ENCODE measurements at regions not wholly inside any gene's neighbourhood (a gene's known extent, or its start where the extent isn't known, plus 50 kb on each side); places are given as distances from the start of the nearest gene placed in this dataset.

- Mint-ChIP-seq H3K27me3 (ENCODE audit: insufficient read depth, unreplicated experiment) (no peaks in the 10 kb centered on the region), H3K4me3 (ENCODE audit: unreplicated experiment) (no peak overlapping the region), H3K36me3 (ENCODE audit: insufficient read depth, unreplicated experiment) (no peaks in the 10 kb centered on the region), H3K4me1 (ENCODE audit: insufficient read depth, unreplicated experiment) (no peaks in the 10 kb centered on the region), H3K27ac (ENCODE audit: low read depth, unreplicated experiment) (no peak overlapping the region), H3K9me3 (ENCODE audit: unreplicated experiment) (peaks cover 23% of the 10 kb centered on the region)
- no TSS peak for BruUV-seq (replicated peaks)
- TF ChIP-seq CTCF (IDR thresholded peaks at IDR 0.05; ENCODE audit: unreplicated experiment), result no peak
- POLR2A ChIA-PET, result no interaction called here
- DNase-seq (ENCODE audit: unreplicated experiment), result no peak
- intact Hi-C loops (cut with micrococcal nuclease), result no loop called here
- CTCF ChIA-PET, result no interaction called here
These were observed 235.3 kb downstream of the LRATD1 start for GRCh38 chr2:14867853-14868252.

- Mint-ChIP-seq H3K27ac (ENCODE audit: low read depth, unreplicated experiment) (no peak overlapping the region), H3K36me3 (ENCODE audit: insufficient read depth, unreplicated experiment) (no peaks in the 10 kb centered on the region), H3K9me3 (ENCODE audit: unreplicated experiment) (peaks cover 16% of the 10 kb centered on the region), H3K27me3 (ENCODE audit: insufficient read depth, unreplicated experiment) (no peaks in the 10 kb centered on the region), H3K4me1 (ENCODE audit: insufficient read depth, unreplicated experiment) (no peaks in the 10 kb centered on the region), H3K4me3 (ENCODE audit: unreplicated experiment) (no peak overlapping the region)
- intact Hi-C loops (cut with micrococcal nuclease), result no loop called here
- no peak for TF ChIP-seq CTCF (IDR thresholded peaks at IDR 0.05; ENCODE audit: unreplicated experiment)
- ChIA-PET POLR2A (no interaction called here), CTCF (interaction anchor here (0.6 to 0.7 kb wide), 2 partner anchors 236 to 291 kb away, joined by 3 read pairs; no protein-coding TSS in a partner anchor)
- DNase-seq (ENCODE audit: unreplicated experiment), result no peak
- BruUV-seq (replicated peaks), result no TSS peak
These were observed 240.3 kb downstream of the LRATD1 start for GRCh38 chr2:14872779-14873325.

- intact Hi-C loops (cut with micrococcal nuclease), result no loop called here
- no peaks in the 10 kb centered on the region for H3K4me1 Mint-ChIP-seq (ENCODE audit: insufficient read depth, unreplicated experiment)
- no peak overlapping the region for H3K27ac Mint-ChIP-seq (ENCODE audit: low read depth, unreplicated experiment)
- no TSS peak for BruUV-seq (replicated peaks)
- ChIA-PET POLR2A (interaction anchor here (1.5 kb wide), 1 partner anchor 20 kb away, joined by 3 read pairs; no protein-coding TSS in a partner anchor), CTCF (interaction anchor here (0.7 kb wide), 1 partner anchor 143 kb away, joined by 4 read pairs; no protein-coding TSS in a partner anchor)
- H3K4me3 Mint-ChIP-seq (ENCODE audit: unreplicated experiment), result no peak overlapping the region
- no peak for DNase-seq (ENCODE audit: unreplicated experiment)
- H3K27me3 Mint-ChIP-seq (ENCODE audit: insufficient read depth, unreplicated experiment), result no peaks in the 10 kb centered on the region
- no peaks in the 10 kb centered on the region for H3K9me3 Mint-ChIP-seq (ENCODE audit: unreplicated experiment)
- no peak for TF ChIP-seq CTCF (IDR thresholded peaks at IDR 0.05; ENCODE audit: unreplicated experiment)
- no peaks in the 10 kb centered on the region for H3K36me3 Mint-ChIP-seq (ENCODE audit: insufficient read depth, unreplicated experiment)
These were observed 249.3 kb downstream of the LRATD1 start for GRCh38 chr2:14881651-14882327.

- ChIA-PET CTCF (interaction anchor here (1.2 kb wide), 1 partner anchor 693 kb away, joined by 3 read pairs; no protein-coding TSS in a partner anchor), POLR2A (no interaction called here)
- no peak for DNase-seq (ENCODE audit: unreplicated experiment)
- BruUV-seq (replicated peaks), result no TSS peak
- no peaks in the 10 kb centered on the region for H3K9me3 Mint-ChIP-seq (ENCODE audit: unreplicated experiment)
- intact Hi-C loops (cut with micrococcal nuclease), result no loop called here
- no peaks in the 10 kb centered on the region for H3K36me3 Mint-ChIP-seq (ENCODE audit: insufficient read depth, unreplicated experiment)
- no peaks in the 10 kb centered on the region for H3K27me3 Mint-ChIP-seq (ENCODE audit: insufficient read depth, unreplicated experiment)
- TF ChIP-seq CTCF (IDR thresholded peaks at IDR 0.05; ENCODE audit: unreplicated experiment), result no peak
- no peak overlapping the region for H3K4me3 Mint-ChIP-seq (ENCODE audit: unreplicated experiment)
- no peak overlapping the region for H3K27ac Mint-ChIP-seq (ENCODE audit: low read depth, unreplicated experiment)
- no peaks in the 10 kb centered on the region for H3K4me1 Mint-ChIP-seq (ENCODE audit: insufficient read depth, unreplicated experiment)
These were observed 252.1 kb downstream of the LRATD1 start for GRCh38 chr2:14884651-14885050.
